ENCODE measurements at regions not wholly inside any gene's neighbourhood (a gene's known extent, or its start where the extent isn't known, plus 50 kb on each side); places are given as distances from the start of the nearest gene placed in this dataset.
A peak's percentile ranks its signal among the peaks of the same experiment; 100 is the strongest.
"Not testable (repeated sequence)": the region's sequence is repeated elsewhere in the genome, so short reads cannot be mapped to it uniquely, and the experiment has no call there.

DNA sequence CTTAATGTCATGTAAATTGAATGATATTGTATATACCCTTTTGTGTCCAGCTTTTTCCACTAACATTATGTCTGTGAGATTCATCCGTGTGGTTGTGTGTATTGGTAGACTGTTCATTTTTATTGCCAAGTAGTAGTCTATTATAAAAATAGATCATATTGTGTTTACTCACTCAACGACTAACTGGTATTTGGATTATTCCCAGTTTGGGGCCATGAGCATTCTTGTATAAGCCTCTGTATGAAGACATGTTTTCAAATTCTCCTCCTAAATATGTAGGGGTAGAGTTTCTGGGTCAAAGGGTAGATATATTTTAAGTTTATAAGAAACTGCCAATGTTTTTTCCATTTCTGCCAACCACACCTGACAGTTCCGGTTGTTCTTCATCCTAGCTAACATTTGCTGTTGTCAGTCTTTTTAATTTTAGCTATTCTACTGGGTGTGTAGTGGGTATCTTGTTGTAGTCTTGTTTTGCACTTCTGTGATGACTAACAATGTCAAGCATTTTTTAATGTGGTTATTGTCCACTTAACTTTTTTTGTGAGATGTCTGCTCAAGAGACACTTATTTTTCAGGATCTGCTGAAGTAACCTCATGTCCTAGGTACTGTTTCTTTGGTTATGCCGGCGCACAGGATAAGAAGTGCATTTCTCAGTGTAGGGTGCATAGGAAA is 93.2 kb downstream of the DACT1 start:
- DNase-seq, result no peak

GRCh38 chr14:58731465-58732293 is 93.9 kb downstream of the DACT1 start:
- no peak for DNase-seq

DNA sequence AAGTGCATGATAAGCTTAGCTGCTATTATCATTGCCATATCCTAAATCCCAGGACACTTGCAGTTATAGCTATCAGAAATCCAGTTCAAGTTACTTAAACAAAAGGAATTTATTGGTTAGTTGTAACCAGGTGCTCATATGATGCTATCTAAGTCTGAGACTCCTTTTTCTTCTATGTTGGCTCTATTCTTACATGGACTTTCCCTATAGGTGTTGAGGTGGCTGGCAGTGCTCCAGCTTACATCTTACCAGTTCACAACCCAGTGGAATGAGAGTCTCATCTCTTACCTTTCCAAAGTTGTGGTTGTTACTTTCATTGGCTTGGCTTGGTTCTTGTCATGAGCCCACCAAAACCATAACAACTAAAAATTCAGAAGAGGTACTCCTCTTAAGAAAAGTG is 94.6 kb downstream of the DACT1 start:
- DNase-seq, result peak in 1 of 5 experiments; percentile 41

DNA sequence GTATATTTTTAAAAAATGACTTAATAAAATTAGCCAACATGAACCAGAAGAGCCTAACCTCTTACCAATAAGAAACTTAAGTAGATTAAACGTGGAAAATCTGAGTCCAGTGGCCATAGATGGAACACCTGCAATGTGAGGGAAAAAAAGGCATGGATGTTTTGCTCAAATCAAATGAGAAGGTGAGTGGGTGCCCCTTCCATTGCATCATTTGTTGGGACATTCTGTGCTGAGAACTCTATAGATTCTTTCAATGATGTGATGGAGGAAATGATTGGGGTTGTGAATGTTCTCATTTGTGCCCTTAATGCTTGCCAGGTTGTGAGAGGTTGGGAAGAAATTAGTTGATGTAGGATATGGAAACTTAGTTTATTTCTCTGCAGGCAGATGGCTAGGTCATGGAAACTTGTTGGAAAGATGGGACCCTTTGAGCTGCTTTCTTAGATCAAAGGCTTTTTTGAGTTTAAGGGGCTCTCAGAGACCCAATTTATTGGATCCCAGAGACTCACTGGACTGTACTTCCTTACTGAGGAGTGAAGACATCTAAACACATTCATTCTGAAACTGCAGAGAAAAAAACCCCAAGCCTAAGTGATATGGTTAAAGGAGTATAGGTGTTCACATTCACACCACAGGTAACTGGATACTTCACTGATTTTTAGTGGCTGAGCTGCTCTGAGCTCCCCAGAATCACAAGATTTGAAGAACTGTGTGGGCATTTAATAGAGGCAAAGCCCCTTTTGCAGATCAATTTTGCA is 95.9 kb downstream of the DACT1 start:
- peak in 1 of 5 experiments; percentile 53 for DNase-seq

DNA sequence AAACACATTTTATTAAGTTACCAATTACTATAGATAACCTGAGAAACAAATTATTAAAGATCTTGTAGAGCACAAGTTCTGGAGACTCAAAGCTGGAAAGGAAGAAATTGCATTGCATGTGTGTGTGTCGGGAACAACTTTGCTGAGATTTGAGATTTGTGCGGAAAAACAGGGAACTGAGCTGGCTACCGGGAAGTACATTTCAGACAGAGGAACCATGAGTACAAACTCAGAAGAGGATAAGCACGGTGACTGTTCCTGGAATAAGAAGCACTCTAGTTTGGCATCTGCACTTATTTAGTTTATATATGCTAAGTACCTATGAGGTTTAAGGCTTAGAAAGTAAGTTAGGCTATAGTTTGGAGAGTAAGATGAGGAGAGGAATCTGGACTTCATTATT is 97.8 kb downstream of the DACT1 start:
- no peak for DNase-seq

GRCh38 chr14:58736606-58737005 is 98.8 kb downstream of the DACT1 start:
- no peak for DNase-seq

DNA sequence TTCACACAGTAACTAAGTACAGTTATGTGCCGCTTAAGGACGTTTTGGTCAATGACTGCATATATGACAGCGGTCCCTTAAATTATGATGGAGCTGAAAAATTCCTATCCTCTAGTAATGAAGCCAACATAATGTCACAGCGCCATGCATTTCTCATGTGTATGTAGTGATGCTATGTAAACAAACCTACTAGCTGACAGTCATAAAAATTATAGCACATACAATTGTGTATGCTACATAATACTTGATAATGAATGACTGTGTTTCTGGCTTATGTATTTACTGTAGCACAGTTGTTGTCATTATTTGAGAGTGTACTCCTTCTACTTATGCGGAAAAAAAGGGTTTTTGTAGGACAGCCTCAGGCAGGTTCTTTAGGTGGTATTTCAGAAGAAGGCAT is 99.7 kb downstream of the DACT1 start:
- no peak for DNase-seq

DNA sequence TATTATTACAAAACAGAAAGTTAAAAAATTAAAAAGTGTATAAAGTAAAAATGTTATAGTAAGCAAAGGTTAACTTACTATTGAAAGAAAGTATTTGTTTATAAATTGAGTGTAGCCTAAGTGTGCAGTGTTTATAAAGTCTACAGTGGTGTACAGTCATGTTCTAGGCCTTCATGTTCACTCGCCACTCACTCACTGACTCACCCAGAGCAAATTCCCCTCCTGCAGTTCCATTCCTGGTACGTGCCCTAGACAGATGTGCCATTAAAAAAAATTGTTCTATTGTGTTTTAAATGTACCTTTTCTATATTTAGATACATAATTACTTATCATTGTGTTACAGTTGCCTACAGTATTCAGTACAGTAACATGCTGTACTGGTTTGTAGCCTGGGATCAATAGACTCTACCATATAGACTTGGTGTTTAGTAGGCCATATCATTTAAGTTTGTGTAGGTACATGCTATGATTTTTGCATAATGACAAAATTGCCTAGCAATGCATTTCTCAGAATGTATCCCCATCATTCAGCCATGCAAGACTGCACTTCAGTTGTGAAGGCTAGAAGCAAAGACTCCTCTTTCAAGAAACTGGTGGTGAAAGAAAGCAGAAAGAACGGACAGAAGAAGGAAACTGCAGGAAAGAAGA is 100.6 kb downstream of the DACT1 start:
- no peak for DNase-seq

- DNase-seq, result peak in 1 of 5 experiments; percentile 49
Observed at GRCh38 chr14:58738876-58739275, 101.1 kb downstream of the DACT1 start.

DNA sequence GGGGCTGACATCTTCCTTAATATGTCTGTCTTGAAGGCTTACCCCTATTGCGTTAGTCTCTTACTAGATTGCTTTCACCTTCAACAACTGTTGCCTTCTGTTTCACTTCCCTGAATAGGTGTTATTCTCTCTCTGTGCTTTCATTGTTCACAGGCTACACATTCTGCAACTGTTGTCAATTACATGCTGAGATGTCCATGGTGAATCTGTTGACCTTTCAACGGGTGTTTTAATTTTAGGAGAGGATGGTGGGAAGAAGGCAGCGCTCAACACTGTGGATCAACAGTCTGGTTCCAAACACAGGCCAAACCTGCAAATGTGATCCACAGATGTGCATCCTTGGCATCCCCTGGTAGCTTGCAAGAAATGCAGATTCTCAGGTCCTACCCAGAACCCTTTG is 101.9 kb downstream of the DACT1 start:
- no peak for DNase-seq

GRCh38 chr14:58740379-58740935 is 102.7 kb downstream of the DACT1 start:
- no peak for DNase-seq

DNA sequence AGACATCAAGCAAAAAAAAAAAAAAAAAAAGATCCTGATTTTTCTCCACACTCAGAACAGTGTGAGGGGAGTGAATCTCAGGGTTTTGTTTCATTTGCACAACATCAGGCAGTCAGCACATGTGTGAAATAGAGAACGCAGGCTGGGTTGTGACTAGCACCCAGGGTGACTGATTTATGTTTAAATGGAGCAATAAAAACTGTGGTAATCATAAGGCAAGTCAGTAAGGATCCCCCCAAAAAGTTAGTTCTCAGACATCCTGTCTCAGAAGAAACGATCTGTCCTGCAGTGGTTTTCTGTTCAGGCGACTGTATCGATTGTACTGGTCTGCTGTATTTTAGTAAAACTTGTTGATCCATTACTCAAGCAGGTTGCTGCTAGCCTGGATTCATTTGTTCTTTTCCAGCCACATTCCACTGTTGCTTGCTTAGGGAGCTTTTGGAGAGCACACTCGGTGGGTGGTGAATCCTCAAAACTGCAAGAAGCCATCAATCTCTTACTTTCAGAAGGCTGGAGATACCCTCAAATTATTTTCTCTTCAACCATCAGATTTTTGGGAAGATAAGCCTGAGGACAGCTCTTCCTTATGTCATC is 107.1 kb downstream of the DACT1 start:
- no peak for DNase-seq

DNA sequence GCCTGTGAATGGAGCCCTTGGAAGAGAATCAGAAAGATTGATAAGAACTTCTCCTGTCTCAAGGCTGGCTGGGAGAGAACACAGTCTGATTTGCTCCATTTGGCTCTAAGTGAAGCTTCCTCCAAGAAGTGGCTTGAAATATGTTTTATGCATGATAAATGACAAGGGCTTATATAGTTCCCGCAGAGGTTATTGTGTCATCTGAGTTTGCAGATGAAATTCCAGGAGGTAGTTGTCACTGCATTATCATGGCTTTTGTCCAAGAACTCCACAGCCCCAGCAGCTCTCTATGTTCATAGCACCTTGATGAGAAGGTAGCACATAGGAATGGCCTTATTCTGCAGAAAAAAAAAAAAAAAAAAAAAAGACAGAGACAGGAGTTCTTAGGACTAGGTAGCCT is 108.5 kb downstream of the DACT1 start:
- no peak for DNase-seq

DNA sequence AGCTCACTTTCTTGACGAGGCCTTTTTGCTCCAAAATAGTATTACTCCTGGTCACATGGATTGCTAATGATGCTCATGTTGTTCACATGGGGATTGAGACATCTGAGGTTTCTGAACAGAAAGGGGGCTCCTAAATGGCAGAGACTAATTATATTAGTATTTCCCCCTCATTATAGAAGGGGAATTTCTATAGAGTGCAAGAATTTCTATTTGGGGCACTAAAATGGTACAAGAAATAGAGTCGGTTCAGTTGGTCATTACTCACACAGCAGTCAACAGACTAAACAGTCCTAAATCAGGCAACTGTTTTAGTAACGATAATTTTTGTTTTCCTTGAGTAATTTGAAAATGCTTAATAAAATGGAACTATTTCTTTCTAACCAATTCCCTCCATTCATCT is 108.9 kb downstream of the DACT1 start:
- DNase-seq, result no peak

DNA sequence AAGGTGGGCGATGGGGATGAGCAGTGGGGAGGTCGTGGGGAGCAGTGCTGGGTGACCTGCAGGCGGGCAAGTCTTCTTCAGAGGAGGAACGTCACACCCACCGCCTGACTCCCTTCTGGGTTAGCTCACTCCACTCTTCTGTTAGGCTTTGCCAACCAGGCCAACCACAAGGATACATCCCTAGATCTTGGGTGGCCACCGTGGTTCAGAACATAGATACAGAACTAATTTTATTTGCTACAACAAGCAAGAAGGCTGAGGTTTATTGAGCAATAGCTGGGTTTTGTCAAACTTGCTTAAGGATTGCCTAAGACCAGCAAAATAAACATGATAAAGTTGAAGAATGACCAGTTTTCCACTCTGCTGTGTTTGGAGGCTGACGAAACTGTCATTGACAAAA is 109.4 kb downstream of the DACT1 start:
- peak in 1 of 5 experiments; percentile 34 for DNase-seq

GRCh38 chr14:58748251-58748650 is 110.5 kb downstream of the DACT1 start:
- not testable (repeated sequence) for DNase-seq

DNA sequence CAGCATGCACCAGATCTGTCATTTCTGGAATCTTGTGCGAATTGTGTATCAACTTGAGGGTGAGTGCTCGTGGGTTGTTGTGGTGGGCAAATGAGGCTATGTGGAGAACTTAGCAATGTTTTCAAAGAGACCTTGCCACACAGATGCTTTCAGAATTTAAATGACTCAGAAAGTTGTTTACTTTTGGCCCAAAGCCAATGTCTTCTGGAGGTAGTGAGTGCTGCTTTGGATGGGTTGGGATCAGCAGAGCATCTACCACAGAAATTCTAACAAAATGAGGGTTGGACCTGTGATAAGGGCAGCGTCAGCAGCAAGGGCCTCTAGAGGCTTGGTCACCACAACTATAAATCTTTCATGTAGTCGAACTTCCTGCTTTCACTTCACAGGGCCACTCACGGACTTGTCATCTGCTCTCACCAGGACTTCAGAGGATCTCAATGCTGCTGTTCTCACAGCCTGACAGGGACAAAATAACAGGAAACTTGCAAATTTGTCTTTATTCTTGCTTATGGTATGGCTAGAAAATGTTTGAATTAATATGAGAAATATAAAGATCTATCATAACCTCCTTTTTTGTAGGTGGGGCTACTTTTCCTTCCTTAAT is 111.4 kb downstream of the DACT1 start:
- peak in 1 of 5 experiments; percentile 96 for DNase-seq

DNA sequence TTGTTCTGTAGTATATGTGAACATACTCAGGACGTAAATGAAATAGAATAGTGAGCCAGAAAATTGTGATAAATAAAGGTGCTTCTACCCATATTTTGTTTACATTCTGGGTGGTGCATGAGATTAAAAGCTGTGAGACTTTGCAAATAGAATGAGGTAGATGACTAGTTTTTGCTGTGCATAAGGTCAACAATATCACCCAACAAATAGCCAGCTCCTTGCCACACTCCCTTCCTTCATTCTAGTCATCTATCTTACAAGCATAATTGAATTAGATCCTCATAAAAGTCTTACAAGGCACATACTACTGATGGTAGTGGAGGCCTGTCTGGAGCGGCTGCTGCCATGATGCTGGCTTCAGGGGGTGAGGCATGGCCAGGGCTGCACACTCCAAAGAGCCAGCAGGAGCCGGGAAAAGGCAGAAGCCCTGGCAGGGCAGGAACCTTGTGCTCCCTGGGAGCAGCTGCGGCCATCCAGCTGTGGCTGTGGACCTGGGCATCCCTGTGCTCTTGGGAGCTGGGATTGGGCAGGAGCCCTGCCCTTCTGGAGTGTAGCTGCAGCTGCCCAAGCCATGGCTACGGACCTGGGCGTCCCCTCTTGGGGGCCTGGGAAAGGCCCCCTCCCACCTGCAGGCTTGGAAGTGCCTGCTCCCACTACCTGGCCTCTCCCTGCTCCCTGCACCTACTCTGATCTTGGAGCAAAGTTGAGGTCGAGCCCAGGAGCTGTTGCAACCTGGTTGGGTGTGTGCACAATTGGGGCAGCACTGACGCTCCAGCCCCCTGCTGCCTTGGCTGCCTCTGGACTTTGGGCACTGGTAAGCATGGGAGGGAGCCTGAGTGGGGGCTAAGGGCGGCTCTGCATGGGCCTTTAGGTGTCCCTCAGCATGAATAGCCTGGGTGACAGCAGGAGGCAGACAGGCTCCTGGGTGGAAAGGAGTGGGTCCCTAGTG is 112.8 kb downstream of the DACT1 start:
- no peak for DNase-seq

DNA sequence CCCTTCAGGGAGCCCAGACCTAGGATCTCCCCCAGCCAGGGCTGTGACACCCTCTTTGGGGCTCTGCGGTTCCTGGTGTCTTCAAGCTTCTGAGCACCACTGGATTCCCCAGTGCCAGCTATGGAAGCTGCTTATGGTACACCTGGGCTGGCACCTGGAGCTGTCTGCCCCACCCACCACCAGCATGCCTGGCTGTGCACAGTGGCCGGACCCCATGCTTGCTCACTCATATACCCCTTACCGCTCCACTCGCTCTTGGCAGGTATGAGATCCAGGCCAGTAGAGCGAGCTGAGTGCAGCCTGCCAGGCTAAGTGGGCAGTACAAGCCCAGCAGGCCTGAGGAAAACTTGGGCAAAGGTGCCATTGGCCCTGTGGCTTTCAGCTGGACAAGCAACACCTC is 114.0 kb downstream of the DACT1 start:
- DNase-seq, result no peak

DNA sequence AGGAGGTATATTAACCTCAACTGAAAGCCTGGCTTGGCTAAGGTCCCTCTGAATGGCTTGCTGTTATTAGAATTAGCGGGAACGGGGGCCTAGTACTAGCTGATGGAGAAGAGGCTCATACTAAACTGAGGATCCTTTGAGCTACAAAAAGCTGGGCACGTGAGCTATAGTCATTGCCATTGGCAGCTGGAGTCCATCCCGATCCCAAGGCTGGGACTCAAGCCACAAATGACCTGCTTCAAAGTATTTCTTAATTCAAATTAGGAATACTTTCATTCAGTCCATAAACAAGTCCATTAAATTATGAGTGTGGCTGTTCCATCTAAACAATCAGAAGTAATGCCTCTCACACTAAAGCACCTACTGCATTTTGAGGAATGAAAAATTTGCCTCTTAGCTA is 114.5 kb downstream of the DACT1 start:
- DNase-seq, result no peak

- no peak for DNase-seq
Observed at GRCh38 chr14:58752771-58753201, 115.0 kb downstream of the DACT1 start.

All from T-helper 2 cell (primary cell).